Nephron (organoid): ENCODE measurements at regions not wholly inside any gene's neighbourhood (a gene's known extent, or its start where the extent isn't known, plus 50 kb on each side); places are given as distances from the start of the nearest gene placed in this dataset.
"Not testable (repeated sequence)": the region's sequence is repeated elsewhere in the genome, so short reads cannot be mapped to it uniquely, and the experiment has no call there.

Experiments
- H3K27ac Mint-ChIP-seq, 3 experiments: 2 replicates each; pipeline ENCODE4 v1.8.0; 2020; ENCODE audit warnings: mixed read lengths in 3 of 3, mild to moderate bottlenecking in 2 of 3, moderate library complexity in 1 of 3
- H3K27me3 Mint-ChIP-seq: 2 replicates; pipeline ENCODE4 v1.8.0; 2021; ENCODE audit warnings: low read depth, mild to moderate bottlenecking, moderate library complexity, mixed read lengths
- H3K36me3 Mint-ChIP-seq: 2 replicates; pipeline ENCODE4 v1.8.0; 2020; ENCODE audit warnings: low read depth, mixed read lengths
- H3K4me1 Mint-ChIP-seq: 2 replicates; pipeline ENCODE4 v1.8.0; 2020; ENCODE audit warnings: mixed read lengths
- H3K4me3 Mint-ChIP-seq, 3 experiments: 2 replicates each; pipeline ENCODE4 v1.8.0; 2020; ENCODE audit warnings: mild to moderate bottlenecking in 3 of 3, mixed read lengths in 3 of 3, moderate library complexity in 2 of 3
- H3K9me3 Mint-ChIP-seq: 2 replicates; pipeline ENCODE4 v1.8.0; 2020; ENCODE audit warnings: mixed read lengths
- TF ChIP-seq, protein P1 (sequence below), 3 experiments: fragments of 200-600 bp; sonication (generic); IDR thresholded peaks; one replicate each; pipeline ENCODE4 v1.5.0; 2021; ENCODE audit warnings: antibody characterized with exemption in 3 of 3; ENCODE audit not compliant: unreplicated experiment in 3 of 3

- no peaks in the 10 kb centered on the region for H3K36me3 Mint-ChIP-seq
- H3K27ac Mint-ChIP-seq: no peak overlapping the region
- peaks cover 2% of the 10 kb centered on the region for H3K9me3 Mint-ChIP-seq
- TF ChIP-seq, protein P1, sequence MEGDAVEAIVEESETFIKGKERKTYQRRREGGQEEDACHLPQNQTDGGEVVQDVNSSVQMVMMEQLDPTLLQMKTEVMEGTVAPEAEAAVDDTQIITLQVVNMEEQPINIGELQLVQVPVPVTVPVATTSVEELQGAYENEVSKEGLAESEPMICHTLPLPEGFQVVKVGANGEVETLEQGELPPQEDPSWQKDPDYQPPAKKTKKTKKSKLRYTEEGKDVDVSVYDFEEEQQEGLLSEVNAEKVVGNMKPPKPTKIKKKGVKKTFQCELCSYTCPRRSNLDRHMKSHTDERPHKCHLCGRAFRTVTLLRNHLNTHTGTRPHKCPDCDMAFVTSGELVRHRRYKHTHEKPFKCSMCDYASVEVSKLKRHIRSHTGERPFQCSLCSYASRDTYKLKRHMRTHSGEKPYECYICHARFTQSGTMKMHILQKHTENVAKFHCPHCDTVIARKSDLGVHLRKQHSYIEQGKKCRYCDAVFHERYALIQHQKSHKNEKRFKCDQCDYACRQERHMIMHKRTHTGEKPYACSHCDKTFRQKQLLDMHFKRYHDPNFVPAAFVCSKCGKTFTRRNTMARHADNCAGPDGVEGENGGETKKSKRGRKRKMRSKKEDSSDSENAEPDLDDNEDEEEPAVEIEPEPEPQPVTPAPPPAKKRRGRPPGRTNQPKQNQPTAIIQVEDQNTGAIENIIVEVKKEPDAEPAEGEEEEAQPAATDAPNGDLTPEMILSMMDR (IDR thresholded peaks at IDR 0.05; ENCODE audit: unreplicated experiment in 3 of 3): no peak
- H3K4me3 Mint-ChIP-seq: no peak overlapping the region
- peaks cover 4% of the 10 kb centered on the region for H3K27me3 Mint-ChIP-seq
- H3K4me1 Mint-ChIP-seq: no peaks in the 10 kb centered on the region
These were observed 116.8 kb downstream of the OTOR start for GRCh38 chr20:16864963-16865362.

- Mint-ChIP-seq H3K27me3 (peaks cover 4% of the 10 kb centered on the region), H3K4me3 (no peak overlapping the region), H3K9me3 (peaks cover 2% of the 10 kb centered on the region), H3K4me1 (no peaks in the 10 kb centered on the region), H3K36me3 (no peaks in the 10 kb centered on the region), H3K27ac (no peak overlapping the region)
- TF ChIP-seq, protein P1 (IDR thresholded peaks at IDR 0.05; ENCODE audit: unreplicated experiment in 3 of 3): no peak
These were observed 117.2 kb downstream of the OTOR start for GRCh38 chr20:16865406-16865805.

DNA sequence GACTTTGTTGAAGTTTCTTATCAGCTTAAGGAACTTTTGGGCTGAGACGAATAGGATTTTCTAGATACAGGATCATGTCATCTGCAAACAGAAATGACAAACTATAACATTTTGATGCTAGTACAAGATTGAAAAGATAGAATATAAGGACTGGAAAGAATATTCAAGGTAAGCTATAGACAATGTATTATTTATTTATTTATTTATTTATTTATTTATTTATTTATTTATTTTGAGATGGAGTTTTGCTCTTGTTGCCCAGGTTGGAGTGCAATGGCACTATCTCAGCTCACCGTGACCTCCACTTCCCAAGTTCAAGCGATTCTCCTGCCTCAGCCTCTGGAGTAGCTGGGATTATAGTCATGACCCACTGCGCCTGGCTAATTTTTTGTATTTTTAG lies 125.0 kb downstream of the OTOR start:
- H3K4me3 Mint-ChIP-seq: not testable (repeated sequence)

GRCh38 chr20:16877053-16877554 lies 128.9 kb downstream of the OTOR start:
- TF ChIP-seq, protein P1 (IDR thresholded peaks at IDR 0.05; ENCODE audit: unreplicated experiment in 3 of 3): no peak
- H3K4me1 Mint-ChIP-seq: no peaks in the 10 kb centered on the region
- H3K27ac Mint-ChIP-seq: no peak overlapping the region
- no peaks in the 10 kb centered on the region for H3K9me3 Mint-ChIP-seq
- no peaks in the 10 kb centered on the region for H3K36me3 Mint-ChIP-seq
- H3K27me3 Mint-ChIP-seq: no peaks in the 10 kb centered on the region
- no peak overlapping the region for H3K4me3 Mint-ChIP-seq

More for the DNA sequence above, 125.0 kb downstream of the OTOR start:
- not testable (repeated sequence) for H3K9me3 Mint-ChIP-seq, H3K36me3 Mint-ChIP-seq, H3K4me1 Mint-ChIP-seq, H3K27me3 Mint-ChIP-seq, H3K27ac Mint-ChIP-seq

- Mint-ChIP-seq H3K4me3 (no peak overlapping the region), H3K36me3 (no peaks in the 10 kb centered on the region), H3K27me3 (no peaks in the 10 kb centered on the region)
These were observed 137.6 kb downstream of the OTOR start for GRCh38 chr20:16885746-16886145.

DNA sequence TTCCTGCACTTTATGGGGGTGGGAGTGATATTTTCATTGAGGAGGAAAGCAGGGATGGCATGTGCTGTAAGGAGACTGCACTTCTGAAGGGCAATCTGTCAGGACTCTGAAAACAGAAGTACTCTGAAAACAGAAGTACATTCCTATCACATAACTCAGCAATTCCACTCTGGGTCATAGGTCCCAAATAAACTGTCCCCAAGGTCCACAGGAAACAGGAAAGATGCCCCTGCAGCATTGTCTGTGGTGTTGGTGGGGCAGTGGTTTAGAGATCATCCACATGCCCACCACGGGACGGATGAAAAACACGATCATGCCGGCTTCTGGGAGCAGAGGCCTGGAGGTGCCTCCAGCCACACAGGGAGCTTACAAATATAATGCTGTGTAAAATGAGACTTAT lies 150.3 kb downstream of the OTOR start:
- Mint-ChIP-seq H3K9me3 (no peaks in the 10 kb centered on the region), H3K36me3 (no peaks in the 10 kb centered on the region), H3K27ac (no peak overlapping the region)

More at GRCh38 chr20:16885746-16886145, 137.6 kb downstream of the OTOR start:
- Mint-ChIP-seq H3K27ac (no peak overlapping the region), H3K4me1 (no peaks in the 10 kb centered on the region), H3K9me3 (peaks cover 10% of the 10 kb centered on the region)
- TF ChIP-seq, protein P1 (IDR thresholded peaks at IDR 0.05; ENCODE audit: unreplicated experiment in 3 of 3): no peak

More for the DNA sequence above, 150.3 kb downstream of the OTOR start:
- TF ChIP-seq, protein P1 (IDR thresholded peaks at IDR 0.05; ENCODE audit: unreplicated experiment in 3 of 3): no peak
- no peak overlapping the region for H3K4me3 Mint-ChIP-seq
- no peaks in the 10 kb centered on the region for H3K27me3 Mint-ChIP-seq
- no peaks in the 10 kb centered on the region for H3K4me1 Mint-ChIP-seq
